ENCODE measurements at regions not wholly inside any gene's neighbourhood (a gene's known extent, or its start where the extent isn't known, plus 50 kb on each side); places are given as distances from the start of the nearest gene placed in this dataset.

- DNase-seq (ENCODE audit: low read depth in 2 of 2): no peak
Measured at GRCh38 chr12:127260531-127260930, 1006.4 kb upstream of the TMEM132C start.

DNA sequence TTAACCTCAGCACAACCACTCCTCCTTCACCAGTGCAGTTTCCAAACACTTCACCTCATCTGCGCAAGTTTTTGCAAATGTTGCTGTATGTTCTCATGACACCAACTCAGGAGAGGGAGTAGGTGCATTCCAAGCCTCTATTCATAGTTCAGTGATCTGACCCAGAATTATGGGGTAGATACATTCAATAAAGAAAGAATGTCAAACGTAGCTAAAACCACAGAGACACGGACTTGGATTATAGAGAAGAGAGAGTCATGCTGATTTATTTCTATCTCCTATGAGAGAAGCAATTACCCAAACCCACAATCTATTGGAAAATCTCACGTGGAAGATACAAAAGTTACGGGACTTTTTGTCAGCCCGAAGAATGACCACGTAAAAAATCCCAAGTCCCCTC, 1006.0 kb upstream of the TMEM132C start:
- DNase-seq (ENCODE audit: low read depth in 2 of 2): no peak

DNA sequence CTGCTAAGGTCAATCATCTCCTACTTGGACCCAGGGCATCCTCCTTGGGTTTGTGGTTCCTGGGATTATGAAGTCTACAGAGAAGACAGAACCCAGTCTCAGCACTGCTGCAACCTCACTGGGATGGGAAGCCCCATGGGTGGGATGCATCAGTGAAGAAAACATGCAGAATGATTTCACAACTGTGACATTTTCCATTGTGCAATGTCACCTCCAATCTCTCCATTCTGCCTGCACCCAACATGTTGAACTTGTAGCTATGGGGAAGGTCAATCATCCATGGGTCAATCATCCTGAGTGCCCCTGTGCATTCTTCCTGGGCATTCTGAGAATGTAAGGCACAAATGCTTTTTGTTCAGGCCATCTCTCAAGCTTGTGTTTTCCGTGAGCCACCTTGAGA, 1004.4 kb upstream of the TMEM132C start:
- no peak for DNase-seq (ENCODE audit: low read depth in 2 of 2)

- no peak for DNase-seq (ENCODE audit: low read depth in 2 of 2)
Measured at GRCh38 chr12:127263621-127264020, 1003.3 kb upstream of the TMEM132C start.

- no peak for DNase-seq (ENCODE audit: low read depth in 2 of 2)
Measured at GRCh38 chr12:127267128-127267527, 999.8 kb upstream of the TMEM132C start.

DNA sequence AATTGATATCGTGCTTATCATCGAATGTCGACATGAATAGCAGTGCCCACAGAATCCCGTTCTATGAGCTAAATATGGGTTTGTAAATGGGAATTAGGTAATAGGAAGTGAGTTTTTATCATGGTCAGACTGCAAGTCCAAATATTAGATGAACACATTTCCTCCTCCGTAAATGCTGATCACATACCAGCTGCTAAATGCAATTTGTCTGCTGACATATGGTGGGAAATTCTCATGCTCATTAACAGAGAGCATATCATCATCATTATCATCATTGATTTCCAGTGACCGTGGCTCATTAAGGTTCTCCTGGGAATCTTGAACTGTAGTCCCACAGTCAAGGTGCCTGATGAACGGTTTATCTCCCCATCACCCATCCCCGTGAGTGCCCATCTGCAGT, 998.8 kb upstream of the TMEM132C start:
- no peak for DNase-seq (ENCODE audit: low read depth in 2 of 2)

- no peak for DNase-seq (ENCODE audit: low read depth in 2 of 2)
Measured at GRCh38 chr12:127268706-127269425, 998.1 kb upstream of the TMEM132C start.

GRCh38 chr12:127270193-127270592, 996.8 kb upstream of the TMEM132C start:
- DNase-seq (ENCODE audit: low read depth in 2 of 2): no peak

DNA sequence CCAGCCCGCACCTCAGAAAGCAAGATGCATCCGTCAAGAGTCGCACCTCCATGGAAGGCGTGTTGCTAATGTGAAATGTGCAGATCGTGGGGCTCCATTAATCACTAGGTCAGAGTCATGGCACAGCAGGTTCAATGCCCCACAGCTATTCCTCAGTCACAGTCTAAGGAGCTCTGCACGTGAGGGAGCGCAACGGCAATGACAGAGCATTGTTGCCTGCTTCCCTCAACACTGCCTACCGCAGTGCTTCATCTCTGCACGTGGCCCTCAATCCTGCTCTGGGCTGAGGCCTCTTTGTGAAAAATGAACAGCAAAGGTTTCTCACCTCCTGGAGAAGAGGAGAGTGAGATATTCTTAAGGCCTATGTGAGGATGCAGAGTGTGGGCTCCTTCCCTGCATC, 995.2 kb upstream of the TMEM132C start:
- DNase-seq (ENCODE audit: low read depth in 2 of 2): no peak

GRCh38 chr12:127272864-127273263, 994.1 kb upstream of the TMEM132C start:
- no peak for DNase-seq (ENCODE audit: low read depth in 2 of 2)

- DNase-seq (ENCODE audit: low read depth in 2 of 2): no peak
Measured at GRCh38 chr12:127273626-127274025, 993.3 kb upstream of the TMEM132C start.

- DNase-seq (ENCODE audit: low read depth in 2 of 2): no peak
Measured at GRCh38 chr12:127275416-127275815, 991.6 kb upstream of the TMEM132C start.

DNA sequence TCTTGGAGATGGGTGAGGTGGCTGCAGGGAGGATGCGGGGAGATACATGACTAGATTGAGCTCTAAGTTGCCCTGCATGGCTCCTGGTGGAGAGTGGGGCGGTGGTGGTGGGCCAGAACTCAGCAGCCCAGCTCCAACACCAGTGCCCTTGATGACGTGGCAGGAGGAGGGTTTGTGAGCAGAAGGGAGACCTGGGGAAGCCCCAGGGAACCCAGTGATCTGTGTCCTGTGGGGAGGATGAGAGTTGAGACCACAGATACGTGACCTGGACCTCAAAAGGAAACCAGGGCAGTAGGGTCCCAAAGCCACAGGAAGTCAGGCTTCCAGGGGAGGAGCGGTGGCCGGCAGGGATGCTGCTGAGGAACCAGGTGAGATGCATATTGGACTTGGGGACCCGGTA, 989.1 kb upstream of the TMEM132C start:
- no peak for DNase-seq (ENCODE audit: low read depth in 2 of 2)

DNA sequence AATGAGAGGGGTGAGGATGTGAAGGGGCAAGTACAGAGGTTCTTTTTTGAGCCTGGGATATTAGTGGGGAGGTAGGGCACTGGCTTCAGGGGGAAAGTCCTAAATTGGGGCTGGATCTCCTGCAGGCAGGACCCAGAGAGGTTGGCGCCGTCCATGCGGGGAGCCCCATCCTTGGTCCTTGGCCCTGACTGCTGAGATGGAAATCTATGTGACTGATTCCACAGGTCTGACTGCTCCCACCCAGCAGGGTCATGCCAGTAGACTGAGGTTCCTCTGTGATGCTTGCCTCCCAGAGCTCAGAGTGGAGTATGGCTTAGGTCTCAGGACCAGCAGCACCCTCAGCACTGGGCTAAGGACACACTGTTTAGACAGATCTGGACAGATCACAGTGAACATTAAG, 988.6 kb upstream of the TMEM132C start:
- DNase-seq (ENCODE audit: low read depth in 2 of 2): no peak

GRCh38 chr12:127280393-127281275, 986.3 kb upstream of the TMEM132C start:
- DNase-seq (ENCODE audit: low read depth in 2 of 2): peak; percentile 47 to 72

- DNase-seq (ENCODE audit: low read depth in 2 of 2): no peak
Measured at GRCh38 chr12:127282786-127283565, 984.0 kb upstream of the TMEM132C start.

DNA sequence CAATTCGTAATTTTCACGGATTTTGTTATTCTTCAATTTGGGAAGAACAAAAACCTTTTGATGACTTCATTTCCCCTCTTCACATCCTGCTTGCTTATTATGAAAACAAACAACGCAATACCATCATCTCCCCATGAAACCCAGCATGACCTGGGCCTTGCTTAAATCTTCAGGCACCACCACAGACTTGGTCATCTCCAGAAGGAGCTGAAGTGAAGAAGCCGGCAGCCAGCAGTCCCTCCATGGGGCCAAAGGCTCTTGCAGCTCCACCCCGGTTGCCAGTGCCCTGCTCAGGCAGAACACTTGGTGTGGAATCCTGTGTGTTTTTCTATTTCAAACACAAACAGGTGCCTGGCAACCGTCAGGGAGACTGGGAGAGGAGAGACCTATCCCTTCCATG, 982.9 kb upstream of the TMEM132C start:
- no peak for DNase-seq (ENCODE audit: low read depth in 2 of 2)

DNA sequence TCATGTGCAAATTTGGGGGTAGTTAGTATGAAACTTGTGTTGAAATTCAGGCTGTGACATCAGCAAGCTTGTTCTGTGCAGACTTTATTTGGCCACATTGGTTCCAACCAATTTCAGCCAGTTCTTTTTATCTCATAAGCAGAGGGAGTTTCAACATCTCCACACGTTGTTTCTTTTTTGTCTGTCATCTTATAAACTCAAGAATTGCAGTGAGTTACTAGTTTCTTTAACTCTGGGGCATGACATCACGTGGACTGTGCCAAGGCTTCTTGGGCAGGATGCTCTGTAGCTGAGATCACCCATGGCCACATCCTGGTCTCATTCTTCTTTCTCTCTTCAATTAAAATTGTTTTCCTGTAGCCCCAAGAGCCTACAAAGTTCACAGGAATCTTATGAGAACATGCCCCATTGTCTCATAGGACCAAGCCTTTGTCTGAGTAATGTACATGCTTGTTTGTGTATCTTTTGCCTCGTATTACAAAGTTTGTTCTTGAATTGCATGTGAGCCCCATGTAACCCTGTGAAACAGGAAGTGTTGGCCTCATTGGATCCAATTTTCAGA, 982.0 kb upstream of the TMEM132C start:
- no peak for DNase-seq (ENCODE audit: low read depth in 2 of 2)

- no peak for DNase-seq (ENCODE audit: low read depth in 2 of 2)
Measured at GRCh38 chr12:127286281-127286680, 980.7 kb upstream of the TMEM132C start.

DNA sequence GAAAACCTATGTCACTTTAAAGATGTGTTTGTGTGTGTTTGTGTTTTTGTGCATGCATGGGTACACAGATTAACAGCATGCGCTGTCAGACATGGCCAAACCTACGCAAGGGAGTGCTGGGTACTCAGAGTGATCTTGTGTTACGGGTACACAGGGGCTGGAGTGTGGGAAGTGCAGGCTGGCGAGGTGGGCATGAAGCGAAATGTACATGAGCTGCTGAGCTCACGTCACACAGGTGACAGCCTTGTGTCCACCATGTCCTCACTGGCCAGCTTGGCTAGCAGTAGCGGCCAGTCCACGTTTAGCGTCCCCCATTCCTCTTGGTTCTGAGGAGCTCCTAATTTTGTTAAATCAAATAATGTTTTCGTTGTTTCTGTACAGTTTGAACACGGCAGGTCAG, 979.7 kb upstream of the TMEM132C start:
- DNase-seq (ENCODE audit: low read depth in 2 of 2): no peak

DNA sequence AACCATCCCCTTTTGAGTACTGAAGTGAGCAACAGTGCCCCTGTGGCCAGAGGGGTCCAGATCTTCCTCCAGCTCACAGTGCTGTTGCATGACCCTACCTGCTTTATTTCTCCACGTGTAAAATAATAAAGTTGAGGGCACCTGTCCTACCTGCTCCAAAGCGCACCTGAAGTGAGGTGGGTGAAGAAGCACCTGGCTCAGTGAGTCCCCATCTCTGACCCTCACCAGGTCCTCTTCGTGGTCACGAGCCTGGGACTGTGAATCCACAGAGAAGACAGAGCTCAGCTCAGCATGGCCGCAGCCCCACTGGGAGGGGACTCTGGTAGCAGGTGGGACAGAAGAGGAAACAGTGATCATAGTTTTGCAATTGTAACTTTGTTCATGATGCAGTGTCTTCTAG, 976.7 kb upstream of the TMEM132C start:
- DNase-seq (ENCODE audit: low read depth in 2 of 2): no peak

GRCh38 chr12:127292736-127293135, 974.2 kb upstream of the TMEM132C start:
- no peak for DNase-seq (ENCODE audit: low read depth in 2 of 2)
